Hepatocyte (in vitro differentiated cells): ENCODE measurements at regions not wholly inside any gene's neighbourhood (a gene's known extent, or its start where the extent isn't known, plus 50 kb on each side); places are given as distances from the start of the nearest gene placed in this dataset.

Experiments
- DNase-seq: peaks from one replicate; pipeline ENCODE4 v3.0.0-alpha.2; 2016; ENCODE audit warnings: low spot score
- H2AFZ ChIP-seq: fragments of 200-600 bp; sonication (generic); 2 replicates; pipeline ENCODE4 v1.6.0; 2016; ENCODE audit warnings: antibody characterized with exemption, mild to moderate bottlenecking
- H3K27ac ChIP-seq: fragments of 200-600 bp; sonication (generic); 2 replicates; pipeline ENCODE4 v1.5.1; 2016; ENCODE audit warnings: mild to moderate bottlenecking
- H3K27me3 ChIP-seq: fragments of 200-600 bp; sonication (generic); 2 replicates; pipeline ENCODE4 v1.6.1; 2016
- H3K36me3 ChIP-seq: fragments of 200-600 bp; sonication (generic); replicated peaks from 2 replicates; pipeline ENCODE4 v1.5.1; 2016; ENCODE audit warnings: low read depth; ENCODE audit not compliant: insufficient read depth
- H3K4me1 ChIP-seq: fragments of 200-600 bp; sonication (generic); 2 replicates; pipeline ENCODE4 v1.5.1; 2016; ENCODE audit warnings: mild to moderate bottlenecking, moderate library complexity; ENCODE audit not compliant: insufficient read depth
- H3K4me2 ChIP-seq: fragments of 200-600 bp; sonication (generic); 2 replicates; pipeline ENCODE4 v1.6.0; 2016
- H3K4me3 ChIP-seq: fragments of 200-600 bp; sonication (generic); 2 replicates; pipeline ENCODE4 v1.5.1; 2016; ENCODE audit warnings: mild to moderate bottlenecking
- H3K79me2 ChIP-seq: fragments of 200-600 bp; sonication (generic); 2 replicates; pipeline ENCODE4 v1.6.0; 2017; ENCODE audit warnings: mild to moderate bottlenecking
- H3K9me2 ChIP-seq: fragments of 200-600 bp; sonication (generic); replicated peaks from 2 replicates; pipeline ENCODE4 v1.6.0; 2017; ENCODE audit warnings: mild to moderate bottlenecking; ENCODE audit not compliant: insufficient read depth
- H3K9me3 ChIP-seq: fragments of 200-600 bp; sonication (generic); 2 replicates; pipeline ENCODE4 v1.5.1; 2016; ENCODE audit warnings: low read depth, mild to moderate bottlenecking
- H4K20me1 ChIP-seq: fragments of 200-600 bp; sonication (generic); 2 replicates; pipeline ENCODE4 v1.6.0; 2016; ENCODE audit warnings: mild to moderate bottlenecking; ENCODE audit not compliant: insufficient read depth, poor library complexity, severe bottlenecking
- CTCF ChIP-seq: fragments of 200-600 bp; sonication (generic); IDR thresholded peaks from 2 replicates; pipeline ENCODE4 v1.5.1; 2016; ENCODE audit warnings: antibody characterized with exemption, mild to moderate bottlenecking; ENCODE audit not compliant: poor library complexity
- EZH2 ChIP-seq: fragments of 200-600 bp; sonication (generic); IDR thresholded peaks from 2 replicates; pipeline ENCODE4 v1.6.1; 2016; ENCODE audit warnings: antibody characterized with exemption, mild to moderate bottlenecking, borderline replicate concordance
- EZH2phosphoT487 ChIP-seq: fragments of 200-600 bp; sonication (generic); IDR thresholded peaks from one replicate; pipeline ENCODE4 v1.6.1; 2018; ENCODE audit warnings: antibody characterized with exemption, mild to moderate bottlenecking, low read depth, moderate library complexity; ENCODE audit not compliant: unreplicated experiment, severe bottlenecking
- WGBS: methylation state at CpG from one replicate; pipeline ENCODE4 v1.1.6; 2016; ENCODE audit warnings: low lambda C conversion rate; ENCODE audit errors: missing lambda C conversion rate; 5-methylcytosine and 5-hydroxymethylcytosine counted together

- DNase-seq: no peak
- Histone ChIP-seq H3K4me1 (no peaks in the 10 kb centered on the region), H3K4me3 (no peak overlapping the region), H3K36me3 (no peaks in the 10 kb centered on the region), H2AFZ (no peak overlapping the region), H3K9me2 (no peaks in the 10 kb centered on the region), H4K20me1 (no peaks in the 10 kb centered on the region), H3K4me2 (no peak overlapping the region), H3K27me3 (no peaks in the 10 kb centered on the region), H3K9me3 (no peaks in the 10 kb centered on the region), H3K79me2 (no peaks in the 10 kb centered on the region), H3K27ac (no peak overlapping the region)
- TF ChIP-seq EZH2phosphoT487: no peak
- TF ChIP-seq CTCF: no peak
- no peak for TF ChIP-seq EZH2
These were observed 78.7 kb upstream of the MBOAT2 start for GRCh38 chr2:9082158-9082557.

GRCh38 chr2:9081750-9082149 is 78.3 kb upstream of the MBOAT2 start:
- no peaks in the 10 kb centered on the region for H3K4me1 ChIP-seq
- no peaks in the 10 kb centered on the region for H3K27me3 ChIP-seq
- no peaks in the 10 kb centered on the region for H3K36me3 ChIP-seq
- no peaks in the 10 kb centered on the region for H3K79me2 ChIP-seq
- WGBS: 94% methylated on average over 2 of the region's 2 CpGs
- no peaks in the 10 kb centered on the region for H3K9me3 ChIP-seq
- no peak overlapping the region for H2AFZ ChIP-seq
- no peak overlapping the region for H3K27ac ChIP-seq
- H4K20me1 ChIP-seq: no peaks in the 10 kb centered on the region
- TF ChIP-seq EZH2: no peak
- no peak for TF ChIP-seq EZH2phosphoT487
- DNase-seq: no peak
- H3K4me3 ChIP-seq: no peak overlapping the region
- H3K9me2 ChIP-seq: no peaks in the 10 kb centered on the region
- no peak overlapping the region for H3K4me2 ChIP-seq

- DNase-seq: no peak
- Histone ChIP-seq H3K27ac (no peak overlapping the region), H3K4me1 (no peaks in the 10 kb centered on the region), H3K36me3 (no peaks in the 10 kb centered on the region), H4K20me1 (no peaks in the 10 kb centered on the region), H3K4me3 (no peak overlapping the region), H3K79me2 (no peaks in the 10 kb centered on the region), H3K4me2 (no peak overlapping the region), H3K9me3 (no peaks in the 10 kb centered on the region), H2AFZ (no peak overlapping the region), H3K9me2 (no peaks in the 10 kb centered on the region), H3K27me3 (no peaks in the 10 kb centered on the region)
- WGBS: 96% methylated on average over 8 of the region's 8 CpGs
- TF ChIP-seq EZH2phosphoT487: no peak
- TF ChIP-seq CTCF: no peak
- TF ChIP-seq EZH2: no peak
These were observed 74.9 kb upstream of the MBOAT2 start for GRCh38 chr2:9078405-9078804.

- no peak for DNase-seq
- Histone ChIP-seq H3K4me1 (no peaks in the 10 kb centered on the region), H3K4me2 (no peak overlapping the region), H4K20me1 (no peaks in the 10 kb centered on the region), H3K79me2 (no peaks in the 10 kb centered on the region), H3K36me3 (no peaks in the 10 kb centered on the region), H3K9me3 (no peaks in the 10 kb centered on the region), H3K9me2 (no peaks in the 10 kb centered on the region), H2AFZ (no peak overlapping the region), H3K27me3 (no peaks in the 10 kb centered on the region), H3K27ac (no peak overlapping the region), H3K4me3 (no peak overlapping the region)
- 78% methylated on average over 2 of the region's 2 CpGs for WGBS
- TF ChIP-seq EZH2phosphoT487: no peak
- no peak for TF ChIP-seq EZH2
- TF ChIP-seq CTCF: no peak
These were observed 74.2 kb upstream of the MBOAT2 start for GRCh38 chr2:9077691-9078090.
